DND-41 (cell line): ENCODE measurements at regions not wholly inside any gene's neighbourhood (a gene's known extent, or its start where the extent isn't known, plus 50 kb on each side); places are given as distances from the start of the nearest gene placed in this dataset.

ENCODE experiments used
- ATAC-seq: fragments of 200-7000 bp; cut with Tn5 transposase; 3 replicates; pipeline ENCODE4 v1.9.1; 2021; ENCODE audit warnings: low read depth; ENCODE audit not compliant: insufficient read depth
- DNase-seq: peaks from one replicate; pipeline ENCODE4 v3.0.0-alpha.2; 2020
- H2AFZ ChIP-seq: 2 replicates; pipeline ENCODE4 v1.6.0; 2012; ENCODE audit warnings: low read depth, low read length
- H3K27ac ChIP-seq: 2 replicates; pipeline ENCODE4 v1.5.1; 2012; ENCODE audit warnings: low read length, inconsistent platforms
- H3K27me3 ChIP-seq: fragments of 200-600 bp; sonication (generic); 2 replicates; pipeline ENCODE4 v1.6.0; 2012; ENCODE audit warnings: low read length, mild to moderate bottlenecking, inconsistent platforms; ENCODE audit not compliant: insufficient read depth, poor library complexity
- H3K36me3 ChIP-seq: 2 replicates; pipeline ENCODE4 v1.5.1; 2012; ENCODE audit warnings: low read length, inconsistent platforms; ENCODE audit not compliant: insufficient read depth
- H3K4me1 ChIP-seq: 2 replicates; pipeline ENCODE4 v1.5.1; 2012; ENCODE audit warnings: mild to moderate bottlenecking, low read length; ENCODE audit not compliant: insufficient read depth
- H3K4me2 ChIP-seq: 2 replicates; pipeline ENCODE4 v1.6.0; 2012; ENCODE audit warnings: mild to moderate bottlenecking, moderate library complexity, low read length, inconsistent platforms; ENCODE audit not compliant: insufficient read depth
- H3K4me3 ChIP-seq, 2 experiments: fragments of 200-600 bp in 1 of 2; shearing (Covaris generic) in 1 of 2; 2 replicates each; pipeline ENCODE4 v1.5.1; 2012 to 2016; ENCODE audit warnings: inconsistent platforms in 2 of 2, low read length in 2 of 2, mild to moderate bottlenecking in 2 of 2, low read depth in 1 of 2, moderate library complexity in 1 of 2
- H3K79me2 ChIP-seq: 2 replicates; pipeline ENCODE4 v1.6.0; 2012; ENCODE audit warnings: low read length, inconsistent platforms; ENCODE audit not compliant: insufficient read depth
- H3K9ac ChIP-seq: 2 replicates; pipeline ENCODE4 v1.6.0; 2012; ENCODE audit warnings: low read depth, mild to moderate bottlenecking, inconsistent platforms, low read length, moderate library complexity
- H3K9me3 ChIP-seq: 2 replicates; pipeline ENCODE4 v1.5.1; 2012; ENCODE audit warnings: low read length, moderate library complexity, mild to moderate bottlenecking, inconsistent platforms; ENCODE audit not compliant: insufficient read depth, severe bottlenecking
- H4K20me1 ChIP-seq: 2 replicates; pipeline ENCODE4 v1.6.0; 2012; ENCODE audit warnings: low read length; ENCODE audit not compliant: insufficient read depth
- EZH2 ChIP-seq: IDR thresholded peaks from 3 replicates; pipeline ENCODE4 v1.6.1; 2012; ENCODE audit warnings: borderline replicate concordance, low read depth, mild to moderate bottlenecking, moderate library complexity, low read length, inconsistent platforms; ENCODE audit not compliant: severe bottlenecking
- TF ChIP-seq, protein P1 (sequence below): IDR thresholded peaks from 2 replicates; pipeline ENCODE4 v1.5.1; 2012; ENCODE audit warnings: borderline replicate concordance, low read length, moderate library complexity, mild to moderate bottlenecking; ENCODE audit not compliant: poor library complexity, severe bottlenecking; ENCODE audit errors: extremely low read depth

DNA sequence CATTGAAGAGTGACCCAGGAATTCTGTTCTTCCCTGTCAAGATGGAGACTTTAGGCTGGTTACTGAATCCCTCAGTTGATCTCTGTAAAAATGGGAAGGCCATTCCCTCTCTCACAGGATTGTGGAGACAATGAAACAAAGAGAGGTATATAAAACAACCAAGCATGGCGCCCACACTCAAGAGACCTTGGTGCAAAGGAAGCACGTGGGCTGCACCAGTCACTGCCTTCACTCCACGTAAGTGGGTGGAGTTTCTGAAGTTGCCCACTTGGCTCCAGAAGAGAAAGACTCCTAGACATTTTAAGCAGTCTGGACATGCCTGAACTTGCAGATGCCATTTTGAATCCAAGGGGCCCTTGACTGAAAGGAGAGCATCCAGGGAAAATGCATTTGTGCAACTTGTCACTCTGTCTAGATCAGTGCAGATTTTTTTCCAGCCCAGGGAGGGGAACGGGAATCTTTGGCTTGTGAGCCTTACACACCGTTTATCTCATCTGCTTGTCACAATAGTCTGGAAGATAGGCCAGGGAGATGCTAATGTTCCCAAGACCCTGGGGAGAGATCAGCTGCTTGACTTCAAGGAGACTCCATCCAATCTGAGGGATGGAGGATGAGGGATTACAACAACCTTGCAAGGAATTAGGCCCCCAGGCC lies 96.9 kb upstream of the TBX3 start:
- Histone ChIP-seq H3K4me1 (no peaks in the 10 kb centered on the region), H3K9ac (no peak overlapping the region), H3K27ac (no peak overlapping the region), H4K20me1 (no peaks in the 10 kb centered on the region), H3K9me3 (no peaks in the 10 kb centered on the region), H3K4me2 (no peak overlapping the region), H3K36me3 (no peaks in the 10 kb centered on the region), H2AFZ (no peak overlapping the region), H3K27me3 (no peaks in the 10 kb centered on the region), H3K79me2 (no peaks in the 10 kb centered on the region), H3K4me3 (no peak overlapping the region)
- DNase-seq (no peak), ATAC-seq (no peak)
- TF ChIP-seq EZH2 = no peak
- TF ChIP-seq, protein P1, sequence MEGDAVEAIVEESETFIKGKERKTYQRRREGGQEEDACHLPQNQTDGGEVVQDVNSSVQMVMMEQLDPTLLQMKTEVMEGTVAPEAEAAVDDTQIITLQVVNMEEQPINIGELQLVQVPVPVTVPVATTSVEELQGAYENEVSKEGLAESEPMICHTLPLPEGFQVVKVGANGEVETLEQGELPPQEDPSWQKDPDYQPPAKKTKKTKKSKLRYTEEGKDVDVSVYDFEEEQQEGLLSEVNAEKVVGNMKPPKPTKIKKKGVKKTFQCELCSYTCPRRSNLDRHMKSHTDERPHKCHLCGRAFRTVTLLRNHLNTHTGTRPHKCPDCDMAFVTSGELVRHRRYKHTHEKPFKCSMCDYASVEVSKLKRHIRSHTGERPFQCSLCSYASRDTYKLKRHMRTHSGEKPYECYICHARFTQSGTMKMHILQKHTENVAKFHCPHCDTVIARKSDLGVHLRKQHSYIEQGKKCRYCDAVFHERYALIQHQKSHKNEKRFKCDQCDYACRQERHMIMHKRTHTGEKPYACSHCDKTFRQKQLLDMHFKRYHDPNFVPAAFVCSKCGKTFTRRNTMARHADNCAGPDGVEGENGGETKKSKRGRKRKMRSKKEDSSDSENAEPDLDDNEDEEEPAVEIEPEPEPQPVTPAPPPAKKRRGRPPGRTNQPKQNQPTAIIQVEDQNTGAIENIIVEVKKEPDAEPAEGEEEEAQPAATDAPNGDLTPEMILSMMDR = no peak

DNA sequence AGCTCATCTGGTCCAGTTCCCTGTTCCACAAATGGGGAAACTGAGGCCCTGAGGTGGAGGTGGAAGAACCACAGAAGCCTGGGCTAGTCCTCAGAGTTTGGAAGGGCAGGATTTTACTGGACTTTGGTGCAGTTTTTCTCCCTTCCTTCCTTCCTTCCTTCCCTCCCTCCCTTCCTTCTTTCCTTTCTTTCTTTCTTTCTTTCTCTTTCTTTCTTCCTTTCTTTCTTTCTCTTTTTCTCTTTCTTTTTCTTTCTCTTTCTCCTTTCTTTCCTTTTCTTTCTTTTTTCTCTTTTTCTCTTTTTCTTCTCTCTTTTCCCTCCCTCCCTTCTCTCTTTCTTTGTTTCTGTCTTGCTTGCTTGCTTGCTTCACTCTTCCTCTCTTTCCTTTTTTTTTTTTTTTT lies 95.7 kb upstream of the TBX3 start:
- Histone ChIP-seq H3K4me2 (no peak overlapping the region), H4K20me1 (no peaks in the 10 kb centered on the region), H3K27ac (no peak overlapping the region), H3K36me3 (no peaks in the 10 kb centered on the region), H3K4me3 (no peak overlapping the region), H3K9me3 (no peaks in the 10 kb centered on the region), H3K79me2 (no peaks in the 10 kb centered on the region), H3K27me3 (no peaks in the 10 kb centered on the region), H2AFZ (no peak overlapping the region), H3K4me1 (no peaks in the 10 kb centered on the region), H3K9ac (no peak overlapping the region)
- no peak for ATAC-seq
- no peak for DNase-seq
- TF ChIP-seq, protein P1 = no peak
- TF ChIP-seq EZH2 = no peak

GRCh38 chr12:114779186-114779585 lies 95.2 kb upstream of the TBX3 start:
- no peak for ATAC-seq
- Histone ChIP-seq H3K27ac (no peak overlapping the region), H3K4me1 (no peaks in the 10 kb centered on the region), H2AFZ (no peak overlapping the region), H3K36me3 (no peaks in the 10 kb centered on the region), H3K27me3 (no peaks in the 10 kb centered on the region), H3K4me2 (no peak overlapping the region), H4K20me1 (no peaks in the 10 kb centered on the region), H3K4me3 (no peak overlapping the region), H3K79me2 (no peaks in the 10 kb centered on the region), H3K9me3 (no peaks in the 10 kb centered on the region), H3K9ac (no peak overlapping the region)
- TF ChIP-seq, protein P1 = no peak
- TF ChIP-seq EZH2 = no peak
- no peak for DNase-seq
